SIG-M5 (cell line): ENCODE measurements at regions not wholly inside any gene's neighbourhood (a gene's known extent, or its start where the extent isn't known, plus 50 kb on each side); places are given as distances from the start of the nearest gene placed in this dataset.

Experiments used
- DNase-seq: peaks from one replicate; lab custom pipeline; 2025; lab: John Stamatoyannopoulos, UW

DNA sequence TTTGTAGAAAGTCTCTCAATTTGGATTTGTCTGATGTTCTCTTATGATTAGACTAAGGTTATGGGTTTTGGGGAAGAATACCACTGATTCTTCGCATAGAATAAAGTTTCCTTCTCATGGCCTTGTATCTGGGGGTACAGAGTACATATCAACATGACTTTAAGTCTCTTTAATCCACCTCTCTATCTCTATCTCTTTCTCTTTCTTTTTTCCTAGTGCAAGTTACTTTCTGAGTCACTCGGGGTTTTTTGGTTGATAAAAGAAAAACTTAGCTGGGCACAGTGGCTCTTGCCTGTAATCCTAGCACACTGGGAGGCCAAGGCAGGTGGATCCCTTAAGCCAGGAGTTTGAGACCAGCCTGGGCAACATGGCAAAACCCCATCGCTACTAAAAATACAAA lies 100.1 kb upstream of the MAP4K3 start:
- DNase-seq, result no peak

DNA sequence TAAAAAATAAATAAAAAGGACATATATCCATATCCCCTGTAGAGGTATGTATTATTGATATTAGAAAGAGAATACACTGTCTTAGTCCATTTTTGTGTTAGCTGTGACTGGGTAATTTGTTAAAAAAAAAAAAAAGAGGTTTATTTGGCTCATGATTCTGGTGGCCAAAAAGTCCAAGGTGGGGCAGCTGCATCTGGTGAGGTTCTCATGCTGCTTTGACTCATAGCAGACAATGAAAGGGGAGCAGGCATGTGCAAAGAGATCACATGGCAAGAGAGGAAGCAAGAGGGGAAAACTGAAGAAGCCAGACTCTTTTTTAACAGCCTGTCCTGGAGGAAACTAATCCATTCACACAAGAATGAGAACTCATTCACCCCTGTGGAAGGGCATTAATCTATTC lies 101.6 kb upstream of the MAP4K3 start:
- DNase-seq, result no peak

DNA sequence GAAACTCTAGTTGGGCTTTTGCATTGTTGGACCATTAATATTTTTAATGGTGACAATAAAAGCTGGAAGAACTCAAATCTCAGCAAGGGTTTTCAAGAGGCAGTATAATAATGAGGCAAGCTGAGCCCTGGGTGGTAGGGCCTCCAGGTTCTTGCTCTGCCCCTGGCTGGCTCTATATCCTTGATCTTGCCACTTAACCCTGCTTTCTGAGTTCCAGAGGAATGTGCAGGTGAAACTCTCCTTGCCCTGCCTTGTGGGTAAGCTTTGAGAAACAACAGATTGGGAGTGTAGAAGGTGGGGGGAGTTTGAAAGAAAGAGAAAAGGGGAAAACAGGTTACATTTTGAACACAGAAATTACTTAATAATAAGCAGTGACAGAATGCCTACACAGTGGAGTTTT lies 103.3 kb upstream of the MAP4K3 start:
- no peak for DNase-seq

DNA sequence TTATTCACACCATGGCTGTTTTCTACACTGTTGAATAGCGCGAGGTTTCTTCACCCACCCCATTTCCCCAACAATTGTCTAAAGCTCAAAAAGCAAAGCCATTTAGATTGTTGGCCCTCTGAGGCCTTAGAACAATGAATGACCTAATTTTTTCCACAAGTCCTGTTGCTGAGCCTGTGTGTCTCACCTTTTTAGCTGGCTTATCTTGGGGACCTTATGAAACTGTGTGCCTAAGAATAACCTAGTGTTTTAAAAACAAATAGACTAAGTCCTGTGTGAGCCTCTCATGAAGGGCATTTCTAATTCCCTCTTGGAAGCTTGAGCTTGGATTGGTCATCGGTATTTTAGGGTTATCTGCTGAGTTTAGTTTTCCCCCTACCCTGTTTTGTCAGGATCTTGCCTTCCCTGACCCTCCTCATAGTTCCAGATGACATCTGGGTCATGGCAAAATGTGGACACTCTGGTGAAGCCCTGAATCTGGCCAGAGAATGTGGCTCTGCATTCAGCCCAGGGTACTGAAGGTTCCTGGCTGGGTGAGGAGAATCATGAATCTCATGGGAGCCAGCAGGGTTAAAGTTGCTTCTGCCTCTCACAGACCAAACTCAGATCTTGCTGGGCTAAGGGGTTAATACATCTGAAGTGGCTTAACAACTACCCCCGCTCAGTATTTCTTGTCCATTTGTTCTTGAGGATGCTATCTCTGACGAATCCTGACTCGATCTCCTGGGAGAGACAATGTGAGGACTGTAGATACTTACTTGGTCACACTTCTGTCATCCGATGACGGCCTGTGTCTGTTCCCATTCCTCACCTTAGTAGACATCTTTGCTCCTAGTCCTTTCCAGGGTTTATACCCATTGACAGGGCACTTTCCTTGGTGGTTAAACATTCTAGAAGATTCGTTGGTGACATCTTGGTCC lies 104.2 kb upstream of the MAP4K3 start:
- DNase-seq, result no peak

DNA sequence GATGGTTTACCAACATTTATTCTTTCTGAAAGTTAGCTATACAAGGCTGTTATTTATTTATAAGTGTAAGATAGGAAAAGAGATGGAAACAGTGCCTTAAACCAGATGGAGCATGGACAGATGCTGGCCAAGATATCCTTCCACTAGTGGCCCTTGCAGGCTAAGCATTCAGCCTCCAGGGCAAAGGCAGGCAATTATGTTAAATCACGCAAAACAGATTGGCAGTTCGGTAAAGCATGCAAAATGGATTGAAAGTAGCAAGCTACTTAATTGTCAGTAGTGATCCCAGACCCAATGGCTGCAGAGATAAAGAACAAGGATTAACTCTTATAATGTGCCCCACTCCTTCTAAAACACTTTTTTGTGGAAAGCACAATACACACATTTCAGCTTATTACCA lies 105.4 kb upstream of the MAP4K3 start:
- DNase-seq, result no peak

DNA sequence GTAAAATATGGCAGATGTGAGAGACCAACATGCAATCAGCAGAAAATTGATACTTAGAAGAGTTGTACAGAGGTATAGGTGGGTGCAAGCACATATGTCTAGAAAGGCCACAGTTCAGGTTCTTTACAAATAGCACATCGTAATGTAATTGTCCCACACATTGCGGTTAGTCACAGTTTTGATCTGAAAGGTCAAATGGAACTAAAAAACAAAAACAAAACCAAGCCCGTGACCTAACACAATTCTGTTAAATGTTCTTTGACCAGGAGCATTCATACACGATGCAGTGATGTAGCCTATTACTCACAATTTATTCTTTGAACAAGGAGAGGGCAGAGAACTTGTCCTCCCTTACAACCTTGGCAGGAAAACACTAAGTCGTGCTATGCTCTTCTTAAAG lies 108.9 kb upstream of the MAP4K3 start:
- DNase-seq, result no peak

DNA sequence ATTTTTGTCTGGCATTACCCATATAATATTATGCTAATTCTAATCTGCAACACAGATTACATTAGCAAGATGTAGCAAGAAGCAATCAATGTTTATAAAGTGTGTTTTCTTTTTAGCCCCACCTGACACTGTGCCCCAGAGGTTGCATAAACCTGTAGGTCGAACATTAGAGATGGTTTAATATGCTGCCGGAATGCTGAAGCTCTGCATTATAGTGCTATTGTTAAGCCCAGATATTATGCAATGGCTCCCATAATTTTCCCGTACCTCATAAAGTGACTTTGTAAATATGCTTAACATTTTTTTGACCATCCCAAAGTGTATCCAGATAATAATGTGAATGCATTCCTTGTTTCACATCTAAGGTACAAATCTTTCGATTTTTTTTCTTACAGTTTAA lies 109.3 kb upstream of the MAP4K3 start:
- DNase-seq, result no peak

DNA sequence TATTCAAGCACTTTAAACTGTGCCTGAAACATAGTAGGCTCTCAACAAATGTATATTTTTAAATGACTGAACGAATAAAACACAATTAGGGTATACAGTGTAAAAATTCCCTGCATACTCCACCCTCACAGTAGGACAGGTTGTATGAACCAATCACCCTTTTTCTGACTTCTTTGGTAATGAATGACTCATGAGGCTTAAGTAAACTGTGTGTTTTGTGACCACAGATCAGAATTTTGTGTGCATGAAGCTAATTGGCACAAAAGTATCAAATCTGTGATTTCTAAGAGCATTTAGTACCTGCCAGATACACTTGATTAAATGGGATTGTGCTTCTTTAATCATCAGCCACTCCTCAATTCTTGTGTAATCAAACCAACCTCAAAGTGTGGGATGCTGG lies 109.9 kb upstream of the MAP4K3 start:
- no peak for DNase-seq

DNA sequence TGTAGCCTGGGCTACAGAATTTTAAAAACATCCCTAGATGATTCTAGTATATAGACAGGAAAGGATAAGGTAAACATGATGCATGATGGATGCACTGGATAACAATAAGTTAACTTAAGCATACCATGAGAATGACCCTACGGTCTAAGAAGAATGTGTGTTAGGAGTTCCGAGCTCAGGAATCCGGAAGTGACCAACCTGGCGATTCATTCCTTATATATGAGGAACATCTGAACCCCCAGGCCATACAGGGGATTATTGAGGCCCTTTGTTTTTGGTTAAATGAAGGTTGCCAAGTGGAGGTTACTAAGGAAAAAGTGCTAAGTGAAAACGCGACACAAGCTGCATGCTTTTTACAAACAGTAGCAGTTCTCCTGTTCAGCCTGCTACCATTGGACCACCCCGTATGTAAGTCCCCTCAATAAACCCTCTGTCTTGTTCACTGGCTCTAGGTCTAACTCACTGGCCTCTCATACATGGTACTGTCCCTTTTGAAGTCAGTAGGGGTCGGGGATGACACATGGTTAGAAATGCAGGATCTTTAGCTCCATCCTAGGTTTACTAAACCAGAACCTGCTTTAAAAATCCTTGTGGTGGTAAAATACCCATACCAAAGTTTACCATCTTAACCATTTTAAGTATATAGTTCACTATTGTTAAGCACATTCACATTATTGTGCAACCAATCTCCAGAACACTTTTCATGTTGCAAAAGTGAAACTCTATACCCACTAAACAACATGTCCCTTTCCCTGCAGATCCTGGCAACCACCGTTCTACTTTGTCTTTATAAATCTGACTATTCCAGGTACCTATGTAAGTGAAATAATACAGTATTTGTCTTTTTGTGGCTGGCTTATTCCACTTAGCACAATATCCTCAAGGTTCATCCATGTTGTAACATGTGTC lies 111.0 kb upstream of the MAP4K3 start:
- DNase-seq, result no peak

DNA sequence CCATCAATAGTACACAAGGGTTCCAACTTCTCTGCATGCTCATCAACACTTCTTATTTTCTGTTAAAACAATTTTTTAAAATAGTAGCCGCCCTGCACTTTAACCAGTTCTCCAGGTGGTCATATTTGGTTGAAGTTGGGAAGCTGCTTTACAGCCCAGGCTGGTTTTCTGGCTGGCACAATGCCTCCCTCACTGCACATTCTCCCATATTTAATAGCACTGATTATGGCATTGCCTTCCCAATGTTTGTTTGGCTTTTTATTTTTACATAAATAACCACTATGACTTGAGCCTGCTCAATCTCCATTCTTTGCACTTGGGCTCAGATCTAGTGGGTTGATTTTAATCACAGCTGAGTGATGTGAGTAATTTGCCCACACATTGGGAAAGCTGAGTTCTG lies 111.9 kb upstream of the MAP4K3 start:
- DNase-seq, result no peak

DNA sequence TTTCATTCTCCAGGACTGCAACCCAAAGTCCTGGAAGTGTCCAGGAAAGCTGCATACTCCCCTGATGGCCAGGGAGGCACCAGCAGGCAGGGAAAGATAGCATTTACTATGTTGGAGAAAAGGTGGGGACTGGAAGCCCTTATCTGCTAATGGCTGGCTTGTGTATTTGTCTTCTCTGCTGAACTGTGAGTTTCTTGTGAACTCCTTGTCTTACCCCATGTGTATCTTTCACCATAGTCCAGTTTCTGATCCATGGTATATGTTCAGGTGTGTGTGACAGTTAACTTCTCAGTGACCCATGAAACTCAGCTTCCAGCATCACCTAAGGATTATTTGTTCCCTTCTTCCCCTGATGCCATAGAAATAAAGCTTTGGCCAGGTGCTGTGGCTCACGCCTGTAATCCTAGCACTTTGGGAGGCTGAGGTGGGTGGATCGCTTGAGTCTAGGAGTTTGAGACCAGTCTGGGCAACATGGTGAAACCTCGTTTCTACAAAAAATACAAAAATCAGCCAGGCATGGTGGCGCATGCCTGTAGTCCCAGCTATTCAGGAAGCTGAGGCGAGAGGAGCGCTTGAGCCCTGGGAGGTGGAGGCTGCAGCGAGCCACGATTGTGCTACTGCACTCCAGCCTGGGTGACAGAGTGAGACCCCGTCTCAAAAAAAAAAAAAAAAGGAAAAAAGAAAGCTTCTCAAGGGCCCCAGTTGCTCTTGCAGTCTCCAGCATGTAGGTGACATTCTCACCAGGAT lies 112.8 kb upstream of the MAP4K3 start:
- no peak for DNase-seq

DNA sequence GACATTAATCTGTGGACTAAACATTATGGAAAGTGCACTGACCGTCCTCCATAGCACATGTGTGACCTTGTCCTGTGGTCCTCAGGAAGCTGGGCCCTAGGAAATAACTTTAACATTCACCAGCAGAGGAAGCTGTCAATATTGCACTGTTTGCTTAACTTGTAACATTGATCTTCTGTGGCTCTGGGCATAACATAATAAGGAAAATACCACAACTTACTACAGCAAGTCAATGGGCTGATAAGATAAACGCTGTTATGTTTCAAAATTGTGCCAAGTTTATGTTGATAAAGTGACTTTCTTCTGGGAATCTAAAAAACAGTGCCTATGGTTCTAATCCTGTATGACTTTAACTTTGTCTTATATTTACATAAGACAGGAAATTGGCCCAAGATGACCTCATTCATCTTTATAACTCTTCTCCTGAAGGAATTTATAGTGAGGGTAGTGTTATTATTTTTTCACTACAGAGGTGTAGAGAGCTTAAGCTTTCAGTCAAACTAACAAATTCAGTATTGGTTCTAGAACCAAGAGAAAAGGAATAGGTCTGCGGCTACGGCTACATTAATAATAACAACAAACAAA lies 113.7 kb upstream of the MAP4K3 start:
- DNase-seq, result no peak

DNA sequence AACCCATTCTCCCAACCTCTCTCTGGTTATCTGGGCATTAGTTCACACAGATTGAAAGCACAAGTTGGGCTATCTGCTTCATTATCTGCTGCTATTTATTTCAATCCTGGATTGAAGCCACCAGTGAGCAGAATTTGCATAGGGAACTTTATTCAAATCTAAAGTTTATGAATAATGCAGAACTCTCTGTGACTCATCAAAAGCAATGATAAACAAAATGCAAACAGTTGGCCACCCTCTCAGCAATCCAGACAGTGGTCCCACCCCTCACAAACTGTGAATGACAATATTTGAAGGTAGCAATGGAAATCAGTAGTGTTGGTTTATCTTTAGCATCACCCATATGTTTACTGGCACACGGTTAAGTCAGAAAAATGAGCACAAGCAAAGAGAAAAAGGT lies 106.8 kb upstream of the TMEM178A start:
- no peak for DNase-seq

DNA sequence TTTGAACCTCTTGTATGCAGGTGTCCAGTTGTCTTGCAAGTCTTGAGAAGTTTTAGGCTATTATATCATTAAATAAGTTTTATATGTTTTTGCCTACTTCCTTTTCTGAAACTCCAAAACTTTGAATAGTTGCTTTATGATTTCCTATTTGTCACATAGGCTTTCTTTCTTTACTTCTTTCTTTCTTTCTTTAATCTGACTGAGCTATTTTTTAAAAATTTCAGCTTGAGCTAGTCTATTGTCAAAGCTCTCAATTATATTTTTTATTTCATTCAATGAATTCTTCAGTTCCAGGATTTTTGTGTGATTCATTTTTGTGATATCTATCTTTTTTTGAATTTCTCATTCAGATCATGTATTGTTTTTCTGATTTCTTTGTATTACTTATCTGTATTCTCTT lies 102.1 kb upstream of the TMEM178A start:
- no peak for DNase-seq

DNA sequence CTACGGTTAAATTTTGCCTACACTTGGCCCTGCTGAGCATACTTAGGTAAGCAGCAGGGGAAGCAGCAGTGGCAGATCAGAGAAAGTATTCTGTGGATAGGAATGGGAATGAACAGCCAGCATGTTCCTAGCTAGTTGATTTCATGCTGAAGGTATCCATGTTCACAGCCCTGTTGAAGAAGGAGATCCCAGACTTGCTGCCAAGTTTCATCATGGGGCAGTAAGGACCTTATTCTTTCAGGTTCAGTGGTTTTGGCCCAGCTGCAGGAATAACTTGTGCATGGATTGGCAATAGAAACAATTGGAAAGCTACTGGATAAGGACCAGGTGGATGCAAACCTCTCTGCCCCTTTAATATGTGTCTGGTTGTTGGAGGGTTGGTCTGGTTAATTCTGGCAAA lies 98.2 kb upstream of the TMEM178A start:
- no peak for DNase-seq

DNA sequence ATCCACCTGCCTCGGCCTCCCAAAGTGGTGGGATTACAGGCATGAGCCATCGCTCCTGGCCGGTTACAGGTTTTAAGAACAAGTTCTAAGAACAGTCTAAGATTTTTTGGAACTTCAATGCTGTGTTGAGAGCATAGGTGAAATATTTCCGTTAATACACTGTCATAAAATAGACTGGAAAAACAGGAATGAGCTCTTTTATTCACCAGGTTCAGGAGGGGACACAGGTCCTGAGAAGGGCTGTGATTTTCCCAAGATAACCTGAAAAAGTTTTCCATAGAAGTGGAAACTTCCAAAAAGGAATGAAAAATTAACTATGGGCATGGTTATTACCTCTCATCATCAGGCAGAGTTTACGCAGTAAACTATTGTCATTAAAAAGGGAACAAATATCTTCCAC lies 97.6 kb upstream of the TMEM178A start:
- no peak for DNase-seq

DNA sequence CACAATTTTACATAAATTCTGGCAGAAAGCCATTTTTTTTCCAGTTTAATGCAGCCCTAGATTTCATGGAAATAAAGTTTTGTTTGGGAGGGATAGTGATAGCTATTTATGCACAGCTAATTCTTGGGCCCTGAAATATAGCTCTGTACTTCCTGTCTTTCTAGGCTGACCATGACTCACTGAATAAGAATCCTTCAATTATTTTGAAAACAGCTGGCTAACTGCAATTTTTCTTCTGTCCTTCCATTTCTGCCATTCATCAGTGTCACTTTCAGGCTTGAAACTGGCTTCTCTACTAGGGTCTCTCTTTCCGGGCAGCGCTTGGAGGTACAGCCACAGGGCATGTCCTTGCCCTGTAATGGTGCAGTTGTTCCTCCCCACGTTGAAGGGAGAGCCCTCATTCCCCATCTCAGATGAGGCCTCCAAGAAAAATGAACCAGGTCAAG lies 97.1 kb upstream of the TMEM178A start:
- DNase-seq, result no peak

DNA sequence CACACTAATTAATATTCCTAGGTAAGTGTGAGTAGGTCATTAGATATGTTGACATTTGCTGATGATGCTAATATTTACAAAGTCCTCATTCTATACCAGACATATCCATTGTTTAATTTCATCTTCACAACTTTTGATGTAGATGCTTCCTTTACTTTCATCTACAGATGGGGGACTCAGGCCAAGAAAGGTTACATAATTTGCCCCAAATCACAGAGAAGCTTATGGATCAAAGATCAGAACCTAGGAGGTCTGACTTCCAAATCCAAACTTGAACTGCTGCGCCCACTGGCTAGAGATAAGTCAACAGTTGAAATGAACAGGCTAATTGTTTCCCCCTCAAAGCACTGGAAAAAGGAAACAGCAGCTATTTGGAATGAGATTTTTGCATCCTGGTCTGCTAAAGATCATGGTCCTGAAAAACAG lies 95.6 kb upstream of the TMEM178A start:
- no peak for DNase-seq

DNA sequence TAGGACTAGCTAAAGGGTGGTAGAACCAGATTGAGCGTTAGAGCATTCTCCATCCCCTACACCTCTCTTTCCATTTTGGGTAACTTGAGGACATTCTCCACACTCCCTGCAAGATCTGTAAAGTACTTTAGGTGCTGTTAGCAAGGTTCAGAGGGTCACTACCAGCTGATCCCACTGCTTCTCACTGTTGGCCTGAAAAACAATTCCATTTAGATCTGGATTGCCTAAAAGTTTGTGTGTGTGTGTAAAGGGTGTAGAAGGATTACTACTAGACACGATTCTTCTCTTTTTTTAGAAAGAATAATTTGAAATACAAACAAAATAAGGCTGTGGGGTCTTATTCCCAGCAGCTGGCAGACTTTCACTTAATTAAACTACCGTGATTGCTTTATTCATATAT lies 95.1 kb upstream of the TMEM178A start:
- no peak for DNase-seq

DNA sequence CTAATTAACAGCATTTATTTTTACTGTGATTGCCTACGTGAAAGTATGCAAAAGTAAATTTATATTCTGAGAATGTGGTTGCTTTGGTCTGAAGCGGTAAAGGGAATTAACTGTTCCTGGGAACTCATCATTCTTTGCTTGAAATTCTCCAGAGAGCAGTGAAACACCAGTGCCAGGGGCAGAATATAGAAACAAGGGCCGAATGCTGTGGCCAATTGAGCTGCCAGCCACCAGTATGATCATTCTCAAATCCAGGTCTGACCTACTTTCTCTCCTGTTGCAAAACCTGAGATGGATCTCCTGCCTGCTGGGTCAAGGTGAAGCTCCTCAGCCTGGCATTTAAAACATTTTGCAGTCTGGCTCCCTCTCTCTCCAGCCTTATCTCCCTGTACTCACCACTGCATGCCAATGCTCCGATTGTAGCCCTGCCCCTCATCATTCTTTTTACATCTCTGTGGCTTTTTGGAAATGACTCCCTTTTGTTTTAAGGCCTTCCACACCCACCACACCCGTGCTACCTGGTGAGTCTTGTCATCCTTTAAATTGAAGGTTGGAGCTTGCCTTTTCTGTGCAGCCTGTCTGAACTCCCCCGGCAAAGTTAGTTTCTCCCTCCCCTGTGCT lies 94.5 kb upstream of the TMEM178A start:
- DNase-seq, result no peak

DNA sequence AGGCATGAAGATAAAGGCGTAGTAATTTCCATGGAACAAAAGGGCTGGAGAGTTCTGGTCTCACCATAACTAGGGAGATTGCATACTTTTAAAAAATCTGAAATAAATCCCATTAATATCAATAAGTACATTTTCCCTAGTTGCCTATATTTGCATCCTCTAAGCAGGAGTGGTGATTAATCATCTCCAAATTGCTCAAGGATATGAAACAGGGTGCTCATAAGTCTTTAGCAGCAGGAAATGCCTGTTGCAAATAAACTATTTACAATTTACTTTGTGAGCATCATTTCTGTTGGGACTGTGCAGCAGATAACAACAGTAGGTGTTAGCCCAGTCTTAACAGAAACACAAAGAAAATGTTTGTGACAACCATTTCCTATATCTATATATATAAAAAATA lies 92.4 kb upstream of the TMEM178A start:
- no peak for DNase-seq

DNA sequence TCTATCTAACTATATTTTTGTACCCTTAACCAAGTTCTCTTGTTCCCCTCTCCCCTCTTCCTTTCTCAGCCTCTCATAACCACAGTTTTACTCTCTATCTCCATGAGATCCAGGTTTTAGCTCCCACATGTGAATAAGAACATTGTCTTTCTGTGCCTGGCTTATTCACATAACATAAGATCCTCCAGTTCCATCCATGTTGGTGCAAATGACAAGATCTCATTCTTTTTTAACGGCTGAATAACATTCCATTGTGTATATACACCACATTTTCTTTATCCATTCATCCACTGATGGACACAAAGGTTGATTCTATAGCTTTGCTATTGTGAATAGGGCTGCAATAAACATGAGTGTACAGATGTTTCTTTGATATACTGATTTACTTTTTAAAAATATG lies 83.9 kb upstream of the TMEM178A start:
- DNase-seq, result no peak
